Loucy (cell line): ENCODE measurements at regions not wholly inside any gene's neighbourhood (a gene's known extent, or its start where the extent isn't known, plus 50 kb on each side); places are given as distances from the start of the nearest gene placed in this dataset.

Experiments
- H2AFZ ChIP-seq: fragments of 200-600 bp; sonication (generic); 2 replicates; pipeline ENCODE4 v1.6.0; 2016; ENCODE audit warnings: antibody characterized with exemption, mild to moderate bottlenecking, low read length, moderate library complexity
- H3F3A ChIP-seq: fragments of 200-600 bp; 2 replicates; pipeline ENCODE4 v1.6.0; 2016; ENCODE audit warnings: antibody characterized with exemption, low read depth, mild to moderate bottlenecking
- H3K27me3 ChIP-seq: fragments of 200-600 bp; sonication (generic); 2 replicates; pipeline ENCODE4 v1.6.1; 2014; ENCODE audit warnings: low read length, mild to moderate bottlenecking; ENCODE audit not compliant: insufficient read depth, poor library complexity, severe bottlenecking
- H3K36me3 ChIP-seq: fragments of 200-600 bp; sonication (generic); 2 replicates; pipeline ENCODE4 v1.6.1; 2016; ENCODE audit warnings: low read length; ENCODE audit not compliant: insufficient read depth
- H3K4me1 ChIP-seq: fragments of 200-600 bp; sonication (generic); 2 replicates; pipeline ENCODE4 v1.5.1; 2014; ENCODE audit warnings: low read length, mild to moderate bottlenecking; ENCODE audit not compliant: insufficient read depth, poor library complexity, severe bottlenecking
- H3K4me2 ChIP-seq: fragments of 200-600 bp; sonication (generic); 2 replicates; pipeline ENCODE4 v1.6.0; 2014; ENCODE audit warnings: antibody characterized with exemption, low read length, low read depth, mild to moderate bottlenecking; ENCODE audit not compliant: poor library complexity, severe bottlenecking
- H3K4me3 ChIP-seq: fragments of 200-600 bp; sonication (generic); 2 replicates; pipeline ENCODE4 v1.5.1; 2014; ENCODE audit warnings: low read length, mild to moderate bottlenecking, mixed read lengths; ENCODE audit not compliant: poor library complexity, severe bottlenecking
- H3K79me2 ChIP-seq: fragments of 200-600 bp; sonication (generic); 2 replicates; pipeline ENCODE4 v1.6.1; 2014; ENCODE audit warnings: low read length; ENCODE audit not compliant: insufficient read depth
- H3K9ac ChIP-seq: fragments of 200-600 bp; sonication (generic); 2 replicates; pipeline ENCODE4 v1.6.0; 2014; ENCODE audit warnings: mild to moderate bottlenecking, low read depth, low read length, moderate library complexity; ENCODE audit not compliant: poor library complexity, severe bottlenecking
- H3K9me2 ChIP-seq: fragments of 200-600 bp; sonication (generic); replicated peaks from 2 replicates; pipeline ENCODE4 v1.6.1; 2016; ENCODE audit warnings: low read depth, low read length, mixed read lengths
- H3K9me3 ChIP-seq: fragments of 200-600 bp; sonication (generic); 2 replicates; pipeline ENCODE4 v1.6.1; 2014; ENCODE audit warnings: mild to moderate bottlenecking, antibody characterized with exemption, low read length, low read depth; ENCODE audit not compliant: insufficient read depth
- H4K20me1 ChIP-seq: fragments of 200-600 bp; sonication (generic); 2 replicates; pipeline ENCODE4 v1.6.0; 2014; ENCODE audit warnings: antibody characterized with exemption, low read length, mild to moderate bottlenecking; ENCODE audit not compliant: insufficient read depth, poor library complexity, severe bottlenecking
- CTCF ChIP-seq: fragments of 200-600 bp; sonication (generic); conservative IDR thresholded peaks from 2 replicates; pipeline ENCODE4 v1.5.1; 2014; ENCODE audit warnings: mild to moderate bottlenecking, antibody characterized with exemption, low read length
- EZH2phosphoT487 ChIP-seq: fragments of 200-600 bp; IDR thresholded peaks from 2 replicates; pipeline ENCODE4 v1.6.1; 2018; ENCODE audit warnings: antibody characterized with exemption, mild to moderate bottlenecking, moderate library complexity, borderline replicate concordance

- no peak overlapping the region for H2AFZ ChIP-seq
- H3K4me1 ChIP-seq, result no peaks in the 10 kb centered on the region
- no peaks in the 10 kb centered on the region for H3F3A ChIP-seq
- no peak overlapping the region for H3K4me3 ChIP-seq
- H3K9me3 ChIP-seq, result no peaks in the 10 kb centered on the region
- no peaks in the 10 kb centered on the region for H3K27me3 ChIP-seq
- no peak overlapping the region for H3K4me2 ChIP-seq
- H3K79me2 ChIP-seq, result no peaks in the 10 kb centered on the region
- no peaks in the 10 kb centered on the region for H3K9me2 ChIP-seq
- no peak for TF ChIP-seq EZH2phosphoT487
- no peak for TF ChIP-seq CTCF
- no peaks in the 10 kb centered on the region for H4K20me1 ChIP-seq
- H3K36me3 ChIP-seq, result no peaks in the 10 kb centered on the region
- H3K9ac ChIP-seq, result no peak overlapping the region
Observed at GRCh38 chr14:44131861-44132260, 375.2 kb downstream of the FSCB start.

- H3K36me3 ChIP-seq, result no peaks in the 10 kb centered on the region
- no peaks in the 10 kb centered on the region for H3F3A ChIP-seq
- H3K4me3 ChIP-seq, result no peak overlapping the region
- H3K9me2 ChIP-seq, result no peaks in the 10 kb centered on the region
- no peaks in the 10 kb centered on the region for H4K20me1 ChIP-seq
- H3K9ac ChIP-seq, result no peak overlapping the region
- no peaks in the 10 kb centered on the region for H3K27me3 ChIP-seq
- no peaks in the 10 kb centered on the region for H3K79me2 ChIP-seq
- no peak overlapping the region for H2AFZ ChIP-seq
- no peak for TF ChIP-seq CTCF
- no peak for TF ChIP-seq EZH2phosphoT487
- H3K4me1 ChIP-seq, result no peaks in the 10 kb centered on the region
- H3K4me2 ChIP-seq, result no peak overlapping the region
- peaks cover 4% of the 10 kb centered on the region; the same call in 1 of the 2 replicates for H3K9me3 ChIP-seq
Observed at GRCh38 chr14:44113769-44114730, 393.0 kb downstream of the FSCB start.

- no peak overlapping the region for H3K9ac ChIP-seq
- H3K4me3 ChIP-seq, result no peak overlapping the region
- no peak overlapping the region for H3K4me2 ChIP-seq
- no peaks in the 10 kb centered on the region for H3K27me3 ChIP-seq
- no peaks in the 10 kb centered on the region for H3K36me3 ChIP-seq
- no peaks in the 10 kb centered on the region for H3K79me2 ChIP-seq
- TF ChIP-seq EZH2phosphoT487 (no peak), CTCF (no peak)
- no peaks in the 10 kb centered on the region for H4K20me1 ChIP-seq
- no peaks in the 10 kb centered on the region for H3F3A ChIP-seq
- H2AFZ ChIP-seq, result no peak overlapping the region
- no peaks in the 10 kb centered on the region for H3K9me2 ChIP-seq
- H3K4me1 ChIP-seq, result no peaks in the 10 kb centered on the region
- H3K9me3 ChIP-seq, result peaks cover 4% of the 10 kb centered on the region; the same call in 1 of the 2 replicates
Observed at GRCh38 chr14:44112774-44113460, 394.2 kb downstream of the FSCB start.
